ENCODE measurements at regions not wholly inside any gene's neighbourhood (a gene's known extent, or its start where the extent isn't known, plus 50 kb on each side); places are given as distances from the start of the nearest gene placed in this dataset.

DNA sequence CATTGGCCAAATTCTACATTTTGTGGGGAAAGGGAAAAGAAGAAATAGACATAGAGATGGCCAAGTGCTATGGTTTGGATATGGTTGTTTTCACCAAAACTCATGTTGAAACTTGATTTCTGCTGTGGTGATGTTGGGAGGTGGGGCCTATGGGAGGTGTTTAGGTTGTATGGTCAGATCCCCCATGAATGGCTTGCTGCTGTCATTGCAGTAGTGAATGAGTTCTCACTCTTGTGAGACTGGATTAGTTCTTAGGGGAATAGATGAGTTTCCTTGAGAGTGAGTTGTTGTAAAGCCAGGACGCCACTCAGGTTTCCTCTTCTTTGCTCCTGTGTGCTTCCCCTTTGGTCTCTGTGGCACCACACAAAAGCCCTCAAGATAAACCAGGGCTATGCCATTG, 242.6 kb upstream of the RFC3 start:
- no peaks in the 10 kb centered on the region for H3K4me1 ChIP-seq (ENCODE audit: control insufficient read depth in 2 of 2, insufficient read depth in 2 of 2, low read length in 2 of 2)
- H3K79me2 ChIP-seq (ENCODE audit: control insufficient read depth, insufficient read depth, low read length) = no peaks in the 10 kb centered on the region
- no peak overlapping the region for H3K4me2 ChIP-seq (replicated peaks; ENCODE audit: low read depth, low read length, poor library complexity, severe bottlenecking)
- Mint-ChIP-seq H3K4me1 (no peaks in the 10 kb centered on the region), H3K9me3 (ENCODE audit: insufficient read depth) (no peaks in the 10 kb centered on the region), H3K4me3 (no peak overlapping the region), H3K27me3 (peaks cover 25% of the 10 kb centered on the region), H3K27ac (no peak overlapping the region)
- DNase-seq (no peak), ATAC-seq (ENCODE audit: low read depth) (no peak)
- no peaks in the 10 kb centered on the region for H4K20me1 ChIP-seq (ENCODE audit: control insufficient read depth, insufficient read depth, low read length, poor library complexity, severe bottlenecking)
- H3K27ac ChIP-seq (ENCODE audit: low read length in 2 of 2) = no peak overlapping the region
- intact Hi-C loops (cut with micrococcal nuclease) = no loop called here
- ChIA-PET POLR2A (no interaction called here), CTCF (no interaction called here)
- no peak overlapping the region for H3K9ac ChIP-seq (ENCODE audit: low read length)
- no peaks in the 10 kb centered on the region for H3K9me3 ChIP-seq (ENCODE audit: control extremely low read depth in 1 of 3, control insufficient read depth in 2 of 3, insufficient read depth in 1 of 3, low read length in 2 of 3)
- no peak overlapping the region for H3K4me3 ChIP-seq (ENCODE audit: control extremely low read depth in 1 of 5, extremely low read depth in 1 of 5, insufficient read depth in 1 of 5, low read depth in 2 of 5, low read length in 4 of 5)
- H3K36me3 ChIP-seq (replicated peaks in 1 of 2; ENCODE audit: control extremely low read depth in 1 of 2, control insufficient read depth in 1 of 2, extremely low read depth in 1 of 2, insufficient read depth in 2 of 2, low read length in 1 of 2) = no peaks in the 10 kb centered on the region
- H3K27me3 ChIP-seq (replicated peaks in 1 of 4; ENCODE audit: control extremely low read depth in 1 of 4, control insufficient read depth in 3 of 4, insufficient read depth in 4 of 4, low read length in 3 of 4) = peaks cover 0 to 4% (median 0%) of the 10 kb centered on the region in 4 experiments
- H2AFZ ChIP-seq (ENCODE audit: insufficient read depth, low read depth, low read length, poor library complexity, severe bottlenecking) = no peak overlapping the region
- no peak for TF ChIP-seq EZH2 (IDR thresholded peaks at IDR 0.05; ENCODE audit: borderline replicate concordance, insufficient read depth, low read depth, low read length, poor library complexity, severe bottlenecking)
- TF ChIP-seq, protein P1, sequence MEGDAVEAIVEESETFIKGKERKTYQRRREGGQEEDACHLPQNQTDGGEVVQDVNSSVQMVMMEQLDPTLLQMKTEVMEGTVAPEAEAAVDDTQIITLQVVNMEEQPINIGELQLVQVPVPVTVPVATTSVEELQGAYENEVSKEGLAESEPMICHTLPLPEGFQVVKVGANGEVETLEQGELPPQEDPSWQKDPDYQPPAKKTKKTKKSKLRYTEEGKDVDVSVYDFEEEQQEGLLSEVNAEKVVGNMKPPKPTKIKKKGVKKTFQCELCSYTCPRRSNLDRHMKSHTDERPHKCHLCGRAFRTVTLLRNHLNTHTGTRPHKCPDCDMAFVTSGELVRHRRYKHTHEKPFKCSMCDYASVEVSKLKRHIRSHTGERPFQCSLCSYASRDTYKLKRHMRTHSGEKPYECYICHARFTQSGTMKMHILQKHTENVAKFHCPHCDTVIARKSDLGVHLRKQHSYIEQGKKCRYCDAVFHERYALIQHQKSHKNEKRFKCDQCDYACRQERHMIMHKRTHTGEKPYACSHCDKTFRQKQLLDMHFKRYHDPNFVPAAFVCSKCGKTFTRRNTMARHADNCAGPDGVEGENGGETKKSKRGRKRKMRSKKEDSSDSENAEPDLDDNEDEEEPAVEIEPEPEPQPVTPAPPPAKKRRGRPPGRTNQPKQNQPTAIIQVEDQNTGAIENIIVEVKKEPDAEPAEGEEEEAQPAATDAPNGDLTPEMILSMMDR (IDR thresholded peaks at IDR 0.05) = no peak
- no CpG with 5 or more reads among the region's 1 CpG for WGBS (ENCODE audit: insufficient coverage)

DNA sequence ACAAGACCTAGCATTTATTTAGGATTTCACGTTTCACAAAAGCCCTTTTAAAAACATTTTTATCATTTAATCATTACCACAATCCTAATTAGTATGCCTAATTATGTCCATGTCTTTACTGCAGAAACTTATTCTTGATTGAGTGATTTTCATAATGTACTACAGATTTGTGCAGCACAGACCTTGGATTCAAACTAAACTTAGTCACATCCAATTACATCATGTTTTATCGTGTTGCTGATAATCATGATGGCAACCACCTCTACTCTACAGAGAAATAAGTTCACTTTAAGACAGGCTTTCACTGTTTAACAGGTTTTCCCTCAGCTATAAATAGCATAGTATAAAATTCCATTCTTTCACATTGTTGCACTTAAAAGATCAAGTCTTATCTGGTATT, 240.9 kb upstream of the RFC3 start:
- H3K9ac ChIP-seq (ENCODE audit: low read length) = no peak overlapping the region
- H3K27me3 Mint-ChIP-seq = peaks cover 28% of the 10 kb centered on the region
- no peak overlapping the region for H3K27ac Mint-ChIP-seq
- H3K9me3 ChIP-seq (ENCODE audit: control extremely low read depth in 1 of 3, control insufficient read depth in 2 of 3, insufficient read depth in 1 of 3, low read length in 2 of 3) = no peaks in the 10 kb centered on the region
- no peak overlapping the region for H3K4me2 ChIP-seq (replicated peaks; ENCODE audit: low read depth, low read length, poor library complexity, severe bottlenecking)
- no CpG with 5 or more reads among the region's 2 CpGs for WGBS (ENCODE audit: insufficient coverage)
- ATAC-seq (ENCODE audit: low read depth) (no peak), DNase-seq (no peak)
- no peaks in the 10 kb centered on the region for H3K9me3 Mint-ChIP-seq (ENCODE audit: insufficient read depth)
- peaks cover 0 to 4% (median 0%) of the 10 kb centered on the region in 4 experiments for H3K27me3 ChIP-seq (replicated peaks in 1 of 4; ENCODE audit: control extremely low read depth in 1 of 4, control insufficient read depth in 3 of 4, insufficient read depth in 4 of 4, low read length in 3 of 4)
- H3K4me3 ChIP-seq (ENCODE audit: control extremely low read depth in 1 of 5, extremely low read depth in 1 of 5, insufficient read depth in 1 of 5, low read depth in 2 of 5, low read length in 4 of 5) = no peak overlapping the region
- TF ChIP-seq, protein P1 (IDR thresholded peaks at IDR 0.05) = no peak
- no peak for TF ChIP-seq EZH2 (IDR thresholded peaks at IDR 0.05; ENCODE audit: borderline replicate concordance, insufficient read depth, low read depth, low read length, poor library complexity, severe bottlenecking)
- H3K4me3 Mint-ChIP-seq = no peak overlapping the region
- ChIA-PET CTCF (no interaction called here), POLR2A (no interaction called here)
- intact Hi-C loops (cut with micrococcal nuclease) = no loop called here
- no peak overlapping the region for H3K27ac ChIP-seq (ENCODE audit: low read length in 2 of 2)
- no peak overlapping the region for H2AFZ ChIP-seq (ENCODE audit: insufficient read depth, low read depth, low read length, poor library complexity, severe bottlenecking)
- H4K20me1 ChIP-seq (ENCODE audit: control insufficient read depth, insufficient read depth, low read length, poor library complexity, severe bottlenecking) = no peaks in the 10 kb centered on the region
- no peaks in the 10 kb centered on the region for H3K4me1 Mint-ChIP-seq
- H3K4me1 ChIP-seq (ENCODE audit: control insufficient read depth in 2 of 2, insufficient read depth in 2 of 2, low read length in 2 of 2) = no peaks in the 10 kb centered on the region
- no peaks in the 10 kb centered on the region for H3K79me2 ChIP-seq (ENCODE audit: control insufficient read depth, insufficient read depth, low read length)
- no peaks in the 10 kb centered on the region for H3K36me3 ChIP-seq (replicated peaks in 1 of 2; ENCODE audit: control extremely low read depth in 1 of 2, control insufficient read depth in 1 of 2, extremely low read depth in 1 of 2, insufficient read depth in 2 of 2, low read length in 1 of 2)

Data from B cell (primary cell).